GM12892 (cell line): ENCODE measurements at regions not wholly inside any gene's neighbourhood (a gene's known extent, or its start where the extent isn't known, plus 50 kb on each side); places are given as distances from the start of the nearest gene placed in this dataset.
"Not testable (repeated sequence)": the region's sequence is repeated elsewhere in the genome, so short reads cannot be mapped to it uniquely, and the experiment has no call there.

Experiments used
- DNase-seq: peaks from one replicate; pipeline ENCODE4 v3.0.0; 2011; ENCODE audit not compliant: insufficient read length
- FAIRE-seq: peaks from 2 replicates; lab custom pipeline; 2011; peaks lifted over from hg19 to GRCh38; lab: Jason Lieb, UNC
- POLR2A ChIP-seq: IDR thresholded peaks from 2 replicates; pipeline ENCODE4 v1.6.1; 2011; ENCODE audit warnings: low read depth, low read length, control low read depth
- POLR2AphosphoS5 ChIP-seq: IDR thresholded peaks from 2 replicates; pipeline ENCODE4 v1.6.1; 2011; ENCODE audit warnings: low read depth, low read length, control low read depth
- TAF1 ChIP-seq: IDR thresholded peaks from 2 replicates; pipeline ENCODE4 v1.6.1; 2011; ENCODE audit warnings: low read depth, mild to moderate bottlenecking, control low read depth, low read length, borderline replicate concordance

DNA sequence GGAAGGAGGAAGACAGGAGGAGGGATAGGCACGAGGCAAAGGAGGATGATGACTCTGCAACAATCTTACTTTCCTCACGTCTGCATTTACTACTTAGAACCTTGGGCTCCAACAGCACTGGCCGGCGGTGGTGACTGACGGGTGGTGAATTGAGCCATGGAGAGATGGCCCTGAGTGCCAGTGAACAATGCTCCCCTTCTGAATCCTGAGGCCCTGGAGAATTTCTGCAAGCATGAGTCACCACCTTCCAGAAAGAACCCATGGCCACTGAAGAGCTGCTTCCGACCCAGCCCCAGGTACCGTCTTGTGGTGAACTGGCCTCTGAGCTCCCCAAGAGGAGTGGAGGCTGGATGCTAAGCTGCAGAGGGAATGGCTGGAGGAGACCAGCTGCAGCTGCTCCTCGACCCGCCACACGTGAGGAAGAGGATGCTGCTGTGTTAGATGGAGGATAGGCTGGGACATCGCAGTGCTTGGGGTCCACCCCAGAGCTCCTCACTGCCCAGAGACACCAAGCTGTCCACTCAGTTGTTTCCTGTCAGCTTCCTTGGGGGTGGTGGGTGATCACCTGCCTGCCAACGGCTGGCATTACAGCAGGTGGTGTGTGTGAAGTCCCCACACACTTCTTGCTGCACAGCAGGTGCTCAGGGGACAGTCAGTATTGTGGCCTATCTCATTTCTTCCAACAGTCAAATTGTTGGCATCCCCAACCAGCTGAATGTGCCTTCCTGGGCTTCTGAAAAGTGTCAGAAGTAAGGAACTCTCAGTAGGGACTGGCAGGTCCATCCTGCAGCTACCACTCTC is 186.5 kb upstream of the ID2 start:
- no peak for DNase-seq
- FAIRE-seq = no peak
- TF ChIP-seq POLR2AphosphoS5 (no peak), TAF1 (no peak), POLR2A (no peak)

DNA sequence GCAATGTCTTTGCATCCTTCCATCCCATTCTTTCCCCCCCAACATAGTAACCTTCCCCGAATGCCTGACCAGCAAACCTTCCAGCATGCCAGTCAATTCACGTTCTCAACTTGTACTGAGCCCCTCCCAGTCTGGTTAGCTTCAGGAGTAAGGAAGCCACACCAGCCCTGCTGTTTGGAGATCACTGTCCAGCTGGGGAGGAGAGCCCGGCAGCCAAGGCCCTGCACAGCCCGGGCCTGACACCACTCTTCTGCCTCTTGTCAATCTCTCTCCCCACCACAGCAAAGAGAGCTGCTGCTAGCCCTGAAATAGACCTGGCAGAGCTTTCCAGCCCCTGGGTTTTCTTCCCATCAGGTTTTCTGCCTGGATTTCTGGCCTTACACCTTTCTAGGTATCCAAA is 185.8 kb upstream of the ID2 start:
- TF ChIP-seq POLR2AphosphoS5 (no peak), POLR2A (no peak), TAF1 (no peak)
- DNase-seq (no peak), FAIRE-seq (no peak)

DNA sequence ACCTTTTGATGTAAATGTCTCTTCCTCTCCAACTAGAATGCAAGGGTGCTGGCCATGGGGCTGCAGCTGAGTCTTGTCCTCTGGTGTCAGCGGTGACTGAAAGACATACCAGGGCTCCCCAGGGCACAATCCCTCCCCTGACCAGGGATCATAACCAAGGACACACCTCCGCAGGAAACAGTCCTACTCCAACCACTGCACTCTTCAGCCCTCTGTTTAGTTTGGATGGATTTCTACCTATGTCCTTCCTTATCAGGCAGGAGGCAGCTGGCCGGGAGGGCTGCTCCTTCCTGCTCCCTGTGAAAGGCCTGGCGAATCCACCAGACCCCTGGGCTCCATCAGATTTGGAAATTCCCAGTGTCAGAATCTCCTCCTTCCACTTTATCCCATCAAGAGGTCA is 185.2 kb upstream of the ID2 start:
- DNase-seq (no peak), FAIRE-seq (no peak)
- TF ChIP-seq POLR2AphosphoS5 (no peak), TAF1 (no peak), POLR2A (no peak)

DNA sequence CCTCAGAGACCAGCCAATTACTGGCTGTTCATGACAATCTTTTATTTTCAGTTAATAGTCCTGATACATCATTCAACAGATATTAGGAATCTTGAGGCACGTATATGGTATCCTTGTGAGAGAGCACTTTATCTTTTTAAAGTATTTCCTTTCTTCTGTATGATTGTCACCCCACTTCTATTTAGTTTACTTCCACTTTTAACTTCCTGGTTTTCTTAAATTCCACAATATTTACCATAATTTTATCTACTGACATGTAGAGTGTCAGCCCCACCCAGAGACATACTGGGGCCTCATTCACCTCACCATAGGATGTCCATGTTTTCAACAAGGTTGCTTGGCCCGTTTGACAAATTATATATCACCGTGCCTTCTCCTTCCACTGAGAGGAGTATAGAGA is 182.9 kb upstream of the ID2 start:
- no peak for DNase-seq
- FAIRE-seq = no peak
- TF ChIP-seq POLR2A (no peak), TAF1 (no peak), POLR2AphosphoS5 (no peak)

DNA sequence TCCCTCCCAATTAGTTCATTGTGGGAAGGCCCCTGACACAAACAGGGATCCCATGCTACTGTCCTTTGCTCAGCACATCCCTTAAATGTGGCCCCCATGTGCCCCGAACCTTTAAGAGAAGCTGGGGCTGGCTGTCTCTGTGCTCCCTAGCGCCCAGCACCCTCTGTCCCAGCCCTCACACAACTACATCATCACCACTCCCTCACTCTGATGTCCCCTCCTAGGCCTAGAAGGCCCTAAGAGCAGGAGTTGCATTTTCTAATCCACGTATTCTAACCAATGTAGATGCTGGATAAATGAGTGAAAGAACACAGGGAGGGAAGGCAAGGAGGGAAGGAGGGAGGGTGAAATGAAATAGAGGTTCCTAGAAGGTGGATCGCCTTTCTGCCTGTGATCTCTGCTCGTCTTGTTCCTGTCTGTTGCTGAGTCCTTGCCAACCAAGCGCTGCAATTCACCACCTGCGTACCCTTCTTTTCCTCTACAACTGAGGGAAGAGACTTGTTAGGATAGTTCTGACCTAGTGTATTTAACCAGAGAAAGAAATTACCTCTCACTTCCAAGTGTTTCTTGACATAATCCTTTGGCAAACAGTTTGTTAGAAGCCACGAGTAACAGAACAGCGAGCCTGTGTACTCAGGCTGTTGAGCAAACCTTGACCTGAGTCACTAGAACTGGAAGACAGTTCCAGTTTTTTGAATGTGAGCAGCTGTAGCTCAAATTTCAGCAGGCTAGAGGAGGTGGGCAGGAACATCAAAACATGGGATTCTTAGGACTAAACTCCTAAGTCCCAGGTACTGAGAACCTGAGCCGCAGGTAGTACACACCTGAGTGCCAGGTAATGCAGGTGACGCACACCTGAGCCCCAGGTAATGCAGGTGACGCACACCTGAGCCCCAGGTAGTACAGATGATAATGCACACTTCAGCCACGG is 181.5 kb upstream of the ID2 start:
- FAIRE-seq = peak; percentile 54
- no peak for TF ChIP-seq POLR2A
- no peak for TF ChIP-seq TAF1
- no peak for TF ChIP-seq POLR2AphosphoS5
- DNase-seq = no peak

DNA sequence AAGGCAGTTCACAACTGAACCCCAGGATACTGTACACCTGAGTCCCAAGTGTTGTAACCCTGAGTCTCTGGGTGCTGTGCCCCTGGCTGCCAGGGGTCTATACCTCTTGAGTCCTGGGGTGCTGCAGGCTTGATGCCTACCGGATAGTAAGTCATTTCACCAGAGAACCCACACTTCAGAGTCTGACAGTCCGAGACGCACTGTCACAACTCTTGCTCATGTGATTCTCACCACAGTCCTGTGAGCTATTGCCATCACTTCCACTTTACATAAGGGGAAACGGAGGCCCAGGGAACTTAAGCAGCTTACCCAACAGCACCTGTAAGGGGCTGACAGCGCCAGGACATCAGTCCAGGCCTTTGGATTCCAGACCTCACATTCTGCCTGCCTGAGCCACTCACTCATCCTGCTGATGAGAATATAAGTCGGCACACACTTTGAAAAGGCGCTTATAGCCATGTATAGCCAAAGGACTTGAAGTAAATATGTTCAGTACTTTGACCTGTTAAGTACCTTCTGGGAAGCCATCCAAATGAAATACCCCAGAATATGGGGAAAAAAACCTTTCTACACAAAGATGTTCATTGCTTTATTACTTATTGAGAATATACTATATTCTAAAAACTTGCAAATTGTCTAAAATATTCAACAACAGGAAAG is 180.7 kb upstream of the ID2 start:
- DNase-seq (no peak), FAIRE-seq (no peak)
- no peak for TF ChIP-seq TAF1

DNA sequence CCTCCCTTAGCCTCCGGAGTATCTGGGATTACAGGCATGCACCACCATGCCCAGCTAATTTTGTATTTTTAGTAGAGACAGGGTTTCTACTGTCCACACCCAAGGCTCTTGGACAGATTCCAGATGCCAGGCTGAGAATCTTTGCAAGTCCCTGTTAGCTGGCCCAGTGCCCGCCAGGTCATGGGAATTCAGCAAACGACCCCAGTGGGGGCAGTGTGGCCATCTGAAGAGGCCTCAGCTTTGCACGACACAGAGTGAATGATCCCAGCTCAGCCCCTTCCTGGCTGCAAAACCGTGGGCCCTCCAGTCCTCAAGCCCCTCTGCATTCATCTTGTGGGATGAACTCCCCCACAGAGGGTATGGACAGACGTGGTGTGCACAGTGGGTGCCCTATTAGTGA is 179.5 kb upstream of the ID2 start:
- DNase-seq (no peak), FAIRE-seq (no peak)

DNA sequence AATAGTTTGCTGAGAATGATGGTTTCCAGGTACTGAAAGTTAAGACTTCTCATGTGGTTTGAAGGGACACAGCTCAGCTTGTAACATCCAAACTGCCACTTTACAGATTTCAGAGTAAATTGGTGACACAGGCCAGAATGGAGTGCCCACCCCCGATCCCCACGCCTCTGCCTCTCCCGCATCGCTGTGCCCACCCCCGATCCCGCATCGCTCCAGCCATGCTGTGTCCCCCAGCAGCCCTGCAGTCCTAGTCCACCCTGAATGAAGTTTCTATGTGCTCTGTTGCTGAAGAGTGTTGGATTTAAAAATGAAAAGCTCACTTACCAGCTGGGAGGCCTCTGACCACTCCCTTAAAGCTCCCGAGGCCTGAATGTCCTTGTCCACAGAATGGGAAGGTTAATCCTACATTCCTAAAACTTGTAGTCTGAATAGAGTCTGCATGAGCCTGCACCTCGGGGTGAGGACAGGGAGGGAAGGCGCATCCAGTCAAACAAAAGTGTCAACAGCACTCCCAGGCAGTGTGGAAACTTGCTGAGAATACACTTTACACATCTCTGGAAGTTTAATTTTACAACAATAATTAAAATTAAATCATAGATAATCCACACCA is 176.4 kb upstream of the ID2 start:
- DNase-seq (no peak), FAIRE-seq (no peak)
- TF ChIP-seq TAF1 = no peak
- TF ChIP-seq POLR2AphosphoS5 = no peak
- TF ChIP-seq POLR2A = no peak

More for the DNA sequence above, 179.5 kb upstream of the ID2 start:
- no peak for TF ChIP-seq POLR2A
- no peak for TF ChIP-seq POLR2AphosphoS5
- TF ChIP-seq TAF1 = no peak

DNA sequence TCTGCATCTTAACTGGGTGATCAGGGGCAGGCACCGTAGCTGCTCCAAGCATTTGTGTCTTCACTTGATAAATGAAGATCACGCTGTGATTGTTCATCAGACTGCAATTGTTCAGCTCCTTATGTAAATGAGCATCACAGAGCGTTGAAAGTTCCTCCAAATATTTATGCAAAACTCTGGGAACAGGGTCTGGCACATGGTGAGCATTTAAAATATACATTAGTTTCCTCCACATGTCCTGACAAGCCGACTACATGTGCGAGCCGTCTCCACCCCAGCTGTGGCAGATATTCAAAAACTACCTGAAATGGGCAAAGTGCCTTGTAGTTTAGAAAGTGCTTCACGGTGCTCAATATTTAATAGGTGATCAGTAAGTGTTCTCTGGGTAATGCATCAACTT is 175.1 kb upstream of the ID2 start:
- TF ChIP-seq POLR2AphosphoS5 (no peak), POLR2A (no peak), TAF1 (no peak)
- DNase-seq (no peak), FAIRE-seq (no peak)

DNA sequence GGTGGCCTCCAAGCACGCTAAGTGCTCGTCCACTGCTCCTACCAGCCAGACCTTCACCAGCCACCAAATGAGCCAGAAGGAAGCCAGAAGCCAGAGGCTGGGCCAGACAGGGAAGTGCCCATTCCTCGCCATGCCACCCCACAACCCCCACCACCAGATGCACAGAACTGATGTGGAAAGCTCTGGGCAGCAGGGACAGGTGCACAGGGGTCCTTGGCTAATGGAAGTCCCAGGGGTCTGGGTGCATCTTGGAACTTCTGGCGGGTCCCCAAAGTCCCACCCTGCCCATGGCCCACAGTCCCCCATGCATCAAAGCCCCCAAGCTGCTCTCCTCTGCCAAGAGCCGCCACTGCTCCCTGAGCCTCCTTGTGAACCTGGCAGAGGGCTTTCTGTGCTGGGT is 173.1 kb upstream of the ID2 start:
- no peak for FAIRE-seq
- no peak for DNase-seq

DNA sequence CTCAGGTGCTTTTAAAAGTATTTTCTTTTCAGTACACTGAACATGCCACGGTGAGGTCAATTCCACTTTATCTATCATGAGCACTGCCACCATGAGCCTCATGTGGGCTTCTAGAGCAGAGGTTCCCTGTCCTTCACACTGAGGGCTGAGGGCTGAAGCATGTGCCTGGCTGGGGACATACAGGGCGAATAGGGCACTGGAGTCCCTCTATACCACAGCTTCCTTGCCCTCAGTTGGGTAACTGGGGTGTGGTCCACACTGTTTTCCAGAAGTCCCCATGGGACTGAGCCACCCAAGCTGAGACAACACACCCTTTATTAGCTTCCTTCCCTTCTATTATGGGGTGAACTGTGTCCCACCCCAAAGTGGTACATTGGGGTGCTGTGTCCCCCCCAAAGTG is 172.2 kb upstream of the ID2 start:
- TF ChIP-seq POLR2A (no peak), POLR2AphosphoS5 (no peak), TAF1 (no peak)
- DNase-seq (no peak), FAIRE-seq (no peak)

More for the DNA sequence above, 173.1 kb upstream of the ID2 start:
- TF ChIP-seq POLR2AphosphoS5 = no peak
- no peak for TF ChIP-seq POLR2A
- TF ChIP-seq TAF1 = no peak

DNA sequence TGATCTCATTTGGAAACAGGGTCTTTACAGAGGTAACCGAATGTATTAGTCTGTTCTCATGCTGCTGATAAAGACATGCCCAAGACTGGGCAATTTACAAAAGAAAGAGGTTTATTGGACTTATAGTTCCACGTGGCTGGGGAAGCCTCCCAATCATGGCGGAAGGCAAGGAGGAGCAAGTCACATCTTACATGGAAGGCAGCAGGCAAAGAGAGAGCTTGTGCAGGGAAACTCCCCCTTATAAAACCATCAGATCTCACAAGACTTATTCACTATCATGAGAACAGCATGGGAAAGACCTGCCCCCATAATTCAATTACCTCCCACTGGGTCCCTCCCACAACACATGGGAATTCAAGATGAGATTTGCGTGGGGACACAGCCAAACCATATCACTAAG is 171.8 kb upstream of the ID2 start:
- not testable (repeated sequence) for DNase-seq, FAIRE-seq
